ENCODE measurements at regions not wholly inside any gene's neighbourhood (a gene's known extent, or its start where the extent isn't known, plus 50 kb on each side); places are given as distances from the start of the nearest gene placed in this dataset.

DNA sequence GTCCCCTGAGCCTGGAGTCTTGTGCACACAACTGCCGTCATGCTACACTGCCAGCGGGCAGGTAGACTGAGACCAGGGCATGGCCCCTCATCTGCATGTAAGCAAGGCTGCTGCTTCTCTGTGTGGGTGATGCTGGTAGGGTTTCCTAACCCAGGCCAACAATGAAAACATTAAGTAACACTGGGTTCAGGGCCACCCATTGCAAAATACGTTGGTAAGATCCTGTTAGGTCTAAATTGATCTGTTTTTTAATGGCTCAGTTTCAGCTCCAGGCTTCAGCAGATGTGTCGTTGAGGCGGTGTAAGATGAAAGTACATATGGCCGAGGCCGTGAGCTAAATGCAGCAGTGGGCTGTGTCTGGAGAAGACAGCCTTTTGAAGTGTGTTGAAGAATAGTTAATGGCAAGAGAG, 383.4 kb downstream of the IRS2 start:
- ATAC-seq: no peak

DNA sequence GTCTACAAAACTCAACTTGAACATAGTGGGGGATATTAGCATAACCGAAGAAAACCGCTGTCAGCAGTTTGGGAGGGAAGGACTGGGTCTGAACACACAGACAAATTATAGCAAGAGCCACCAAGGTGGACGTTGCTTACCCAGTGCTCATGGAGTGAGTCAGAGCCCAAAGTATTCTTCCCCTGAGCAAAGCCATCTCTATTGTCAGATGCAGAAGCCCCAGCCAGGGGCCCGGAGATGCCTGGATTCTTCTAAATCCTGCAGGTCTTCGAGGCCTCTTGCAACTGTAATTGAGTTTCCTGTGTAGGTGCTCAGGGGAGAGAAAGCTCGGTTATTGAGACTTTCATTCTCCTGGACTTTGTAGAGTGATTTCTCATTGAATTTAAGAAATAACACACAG, 384.5 kb downstream of the IRS2 start:
- TF ChIP-seq TOX (CRISPR knock-in tag; IDR thresholded peaks at IDR 0.05; ENCODE audit: borderline replicate concordance) (no peak), RARB (CRISPR knock-in tag; IDR thresholded peaks at IDR 0.05) (no peak), ARNTL (CRISPR knock-in tag; IDR thresholded peaks at IDR 0.05; ENCODE audit: borderline replicate concordance, low read depth) (no peak), ZNF565 (CRISPR knock-in tag; conservative IDR thresholded peaks at IDR 0.05; ENCODE audit: low read depth) (no peak), ISL1 (CRISPR knock-in tag; IDR thresholded peaks at IDR 0.05) (no peak), PPARA (CRISPR knock-in tag; IDR thresholded peaks at IDR 0.05; ENCODE audit: borderline replicate concordance) (no peak), TCF4 (CRISPR knock-in tag; IDR thresholded peaks at IDR 0.05; ENCODE audit: borderline replicate concordance) (no peak), ZNF70 (CRISPR knock-in tag; IDR thresholded peaks at IDR 0.05) (no peak)
- TF ChIP-seq, protein P1, sequence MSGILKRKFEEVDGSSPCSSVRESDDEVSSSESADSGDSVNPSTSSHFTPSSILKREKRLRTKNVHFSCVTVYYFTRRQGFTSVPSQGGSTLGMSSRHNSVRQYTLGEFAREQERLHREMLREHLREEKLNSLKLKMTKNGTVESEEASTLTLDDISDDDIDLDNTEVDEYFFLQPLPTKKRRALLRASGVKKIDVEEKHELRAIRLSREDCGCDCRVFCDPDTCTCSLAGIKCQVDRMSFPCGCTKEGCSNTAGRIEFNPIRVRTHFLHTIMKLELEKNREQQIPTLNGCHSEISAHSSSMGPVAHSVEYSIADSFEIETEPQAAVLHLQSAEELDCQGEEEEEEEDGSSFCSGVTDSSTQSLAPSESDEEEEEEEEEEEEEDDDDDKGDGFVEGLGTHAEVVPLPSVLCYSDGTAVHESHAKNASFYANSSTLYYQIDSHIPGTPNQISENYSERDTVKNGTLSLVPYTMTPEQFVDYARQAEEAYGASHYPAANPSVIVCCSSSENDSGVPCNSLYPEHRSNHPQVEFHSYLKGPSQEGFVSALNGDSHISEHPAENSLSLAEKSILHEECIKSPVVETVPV (CRISPR knock-in tag; IDR thresholded peaks at IDR 0.05): no peak
- ATAC-seq: no peak

More for the DNA sequence above, 383.4 kb downstream of the IRS2 start:
- TF ChIP-seq ZNF565 (CRISPR knock-in tag; conservative IDR thresholded peaks at IDR 0.05; ENCODE audit: low read depth): no peak
- TF ChIP-seq, protein P2, sequence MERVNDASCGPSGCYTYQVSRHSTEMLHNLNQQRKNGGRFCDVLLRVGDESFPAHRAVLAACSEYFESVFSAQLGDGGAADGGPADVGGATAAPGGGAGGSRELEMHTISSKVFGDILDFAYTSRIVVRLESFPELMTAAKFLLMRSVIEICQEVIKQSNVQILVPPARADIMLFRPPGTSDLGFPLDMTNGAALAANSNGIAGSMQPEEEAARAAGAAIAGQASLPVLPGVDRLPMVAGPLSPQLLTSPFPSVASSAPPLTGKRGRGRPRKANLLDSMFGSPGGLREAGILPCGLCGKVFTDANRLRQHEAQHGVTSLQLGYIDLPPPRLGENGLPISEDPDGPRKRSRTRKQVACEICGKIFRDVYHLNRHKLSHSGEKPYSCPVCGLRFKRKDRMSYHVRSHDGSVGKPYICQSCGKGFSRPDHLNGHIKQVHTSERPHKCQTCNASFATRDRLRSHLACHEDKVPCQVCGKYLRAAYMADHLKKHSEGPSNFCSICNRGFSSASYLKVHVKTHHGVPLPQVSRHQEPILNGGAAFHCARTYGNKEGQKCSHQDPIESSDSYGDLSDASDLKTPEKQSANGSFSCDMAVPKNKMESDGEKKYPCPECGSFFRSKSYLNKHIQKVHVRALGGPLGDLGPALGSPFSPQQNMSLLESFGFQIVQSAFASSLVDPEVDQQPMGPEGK (CRISPR knock-in tag; IDR thresholded peaks at IDR 0.05; ENCODE audit: borderline replicate concordance): no peak
- TF ChIP-seq ESRRG (CRISPR knock-in tag; IDR thresholded peaks at IDR 0.05): no peak
- no peak for TF ChIP-seq BACH2 (CRISPR knock-in tag; IDR thresholded peaks at IDR 0.05; ENCODE audit: borderline replicate concordance)
- no peak for TF ChIP-seq ZFP30 (CRISPR knock-in tag; IDR thresholded peaks at IDR 0.05)
- TF ChIP-seq ZNF70 (CRISPR knock-in tag; IDR thresholded peaks at IDR 0.05): no peak
- TF ChIP-seq ZNF8 (CRISPR knock-in tag; IDR thresholded peaks at IDR 0.05): no peak
- no peak for TF ChIP-seq RARB (CRISPR knock-in tag; IDR thresholded peaks at IDR 0.05)
- TF ChIP-seq TCF4 (CRISPR knock-in tag; IDR thresholded peaks at IDR 0.05; ENCODE audit: borderline replicate concordance): no peak
- TF ChIP-seq OSR1 (CRISPR knock-in tag; IDR thresholded peaks at IDR 0.05): no peak
- TF ChIP-seq, protein P1 (CRISPR knock-in tag; IDR thresholded peaks at IDR 0.05): no peak
- TF ChIP-seq ISL1 (CRISPR knock-in tag; IDR thresholded peaks at IDR 0.05): no peak
- TF ChIP-seq SNAI2 (CRISPR knock-in tag; IDR thresholded peaks at IDR 0.05): no peak
- no peak for TF ChIP-seq ARNTL (CRISPR knock-in tag; IDR thresholded peaks at IDR 0.05; ENCODE audit: borderline replicate concordance, low read depth)
- no peak for TF ChIP-seq CSDC2 (CRISPR knock-in tag; IDR thresholded peaks at IDR 0.05)
- TF ChIP-seq PPARA (CRISPR knock-in tag; IDR thresholded peaks at IDR 0.05; ENCODE audit: borderline replicate concordance): no peak
- TF ChIP-seq, protein P3, sequence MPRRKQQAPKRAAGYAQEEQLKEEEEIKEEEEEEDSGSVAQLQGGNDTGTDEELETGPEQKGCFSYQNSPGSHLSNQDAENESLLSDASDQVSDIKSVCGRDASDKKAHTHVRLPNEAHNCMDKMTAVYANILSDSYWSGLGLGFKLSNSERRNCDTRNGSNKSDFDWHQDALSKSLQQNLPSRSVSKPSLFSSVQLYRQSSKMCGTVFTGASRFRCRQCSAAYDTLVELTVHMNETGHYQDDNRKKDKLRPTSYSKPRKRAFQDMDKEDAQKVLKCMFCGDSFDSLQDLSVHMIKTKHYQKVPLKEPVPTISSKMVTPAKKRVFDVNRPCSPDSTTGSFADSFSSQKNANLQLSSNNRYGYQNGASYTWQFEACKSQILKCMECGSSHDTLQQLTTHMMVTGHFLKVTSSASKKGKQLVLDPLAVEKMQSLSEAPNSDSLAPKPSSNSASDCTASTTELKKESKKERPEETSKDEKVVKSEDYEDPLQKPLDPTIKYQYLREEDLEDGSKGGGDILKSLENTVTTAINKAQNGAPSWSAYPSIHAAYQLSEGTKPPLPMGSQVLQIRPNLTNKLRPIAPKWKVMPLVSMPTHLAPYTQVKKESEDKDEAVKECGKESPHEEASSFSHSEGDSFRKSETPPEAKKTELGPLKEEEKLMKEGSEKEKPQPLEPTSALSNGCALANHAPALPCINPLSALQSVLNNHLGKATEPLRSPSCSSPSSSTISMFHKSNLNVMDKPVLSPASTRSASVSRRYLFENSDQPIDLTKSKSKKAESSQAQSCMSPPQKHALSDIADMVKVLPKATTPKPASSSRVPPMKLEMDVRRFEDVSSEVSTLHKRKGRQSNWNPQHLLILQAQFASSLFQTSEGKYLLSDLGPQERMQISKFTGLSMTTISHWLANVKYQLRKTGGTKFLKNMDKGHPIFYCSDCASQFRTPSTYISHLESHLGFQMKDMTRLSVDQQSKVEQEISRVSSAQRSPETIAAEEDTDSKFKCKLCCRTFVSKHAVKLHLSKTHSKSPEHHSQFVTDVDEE (CRISPR knock-in tag; IDR thresholded peaks at IDR 0.05): no peak
- TF ChIP-seq ZFP3 (CRISPR knock-in tag; IDR thresholded peaks at IDR 0.05): no peak
- no peak for TF ChIP-seq GLIS3 (CRISPR knock-in tag; IDR thresholded peaks at IDR 0.05)
- TF ChIP-seq ZC3H10 (CRISPR knock-in tag; IDR thresholded peaks at IDR 0.05): no peak

DNA sequence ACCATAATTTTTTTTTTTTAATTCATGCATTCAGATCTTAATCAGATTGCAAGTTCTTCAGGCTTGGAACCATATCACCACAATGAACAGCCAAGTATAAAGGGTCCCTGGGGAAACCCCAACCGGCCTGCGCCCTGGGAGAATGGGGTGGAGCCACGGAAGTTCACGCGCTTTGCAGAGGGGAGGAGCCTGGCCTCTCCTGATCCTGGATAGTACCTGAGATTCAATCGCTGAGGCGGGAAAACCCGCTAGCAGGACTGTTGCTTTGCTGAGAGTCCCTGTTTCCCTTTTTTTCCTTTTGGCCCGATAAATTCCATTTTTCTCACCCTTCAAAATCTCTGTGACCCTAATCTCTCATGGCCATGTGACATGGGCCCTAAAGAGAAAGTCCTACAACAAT, 385.1 kb downstream of the IRS2 start:
- TF ChIP-seq ZNF565 (CRISPR knock-in tag; conservative IDR thresholded peaks at IDR 0.05; ENCODE audit: low read depth) (no peak), OSR1 (CRISPR knock-in tag; IDR thresholded peaks at IDR 0.05) (no peak), CSDC2 (CRISPR knock-in tag; IDR thresholded peaks at IDR 0.05) (no peak), ZFP3 (CRISPR knock-in tag; IDR thresholded peaks at IDR 0.05) (no peak)
- TF ChIP-seq, protein P2 (CRISPR knock-in tag; IDR thresholded peaks at IDR 0.05; ENCODE audit: borderline replicate concordance): no peak
- TF ChIP-seq, protein P4, sequence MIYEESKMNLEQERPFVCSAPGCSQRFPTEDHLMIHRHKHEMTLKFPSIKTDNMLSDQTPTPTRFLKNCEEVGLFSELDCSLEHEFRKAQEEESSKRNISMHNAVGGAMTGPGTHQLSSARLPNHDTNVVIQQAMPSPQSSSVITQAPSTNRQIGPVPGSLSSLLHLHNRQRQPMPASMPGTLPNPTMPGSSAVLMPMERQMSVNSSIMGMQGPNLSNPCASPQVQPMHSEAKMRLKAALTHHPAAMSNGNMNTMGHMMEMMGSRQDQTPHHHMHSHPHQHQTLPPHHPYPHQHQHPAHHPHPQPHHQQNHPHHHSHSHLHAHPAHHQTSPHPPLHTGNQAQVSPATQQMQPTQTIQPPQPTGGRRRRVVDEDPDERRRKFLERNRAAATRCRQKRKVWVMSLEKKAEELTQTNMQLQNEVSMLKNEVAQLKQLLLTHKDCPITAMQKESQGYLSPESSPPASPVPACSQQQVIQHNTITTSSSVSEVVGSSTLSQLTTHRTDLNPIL (CRISPR knock-in tag; IDR thresholded peaks at IDR 0.05; ENCODE audit: low read depth): no peak
- no peak for ATAC-seq
